ENCODE measurements at regions not wholly inside any gene's neighbourhood (a gene's known extent, or its start where the extent isn't known, plus 50 kb on each side); places are given as distances from the start of the nearest gene placed in this dataset.

GRCh38 chr2:83051538-83052170 lies 1407.4 kb downstream of the SUCLG1 start:
- H3K27ac ChIP-seq (ENCODE audit: control insufficient read depth, insufficient read depth) = no peak overlapping the region
- FAIRE-seq (no peak), ATAC-seq (no peak), DNase-seq (ENCODE audit: low read depth, low spot score) (no peak)
- 13% methylated on average over 6 of the region's 6 CpGs for WGBS (ENCODE audit: insufficient coverage, insufficient replicate concordance, low lambda C conversion rate, missing lambda C conversion rate)
- TF ChIP-seq ESRRA (IDR thresholded peaks at IDR 0.05; ENCODE audit: low read length) = no peak
- no peak for TF ChIP-seq NRF1 (conservative IDR thresholded peaks at IDR 0.05; ENCODE audit: low read depth, low read length)
- TF ChIP-seq SRF (IDR thresholded peaks at IDR 0.05; ENCODE audit: low read depth in 2 of 2, low read length in 2 of 2) = no peak
- no peak for TF ChIP-seq SPI1 (IDR thresholded peaks at IDR 0.05; ENCODE audit: borderline replicate concordance, insufficient read depth, low read depth, low read length)
- no peak overlapping the region for H3K9ac ChIP-seq (ENCODE audit: control insufficient read depth, insufficient read depth, low read length)
- H3K4me1 ChIP-seq (ENCODE audit: control insufficient read depth, insufficient read depth, low read length) = no peaks in the 10 kb centered on the region
- no peak overlapping the region for H2AFZ ChIP-seq (ENCODE audit: control insufficient read depth, low read depth, low read length)
- H3K36me3 ChIP-seq (ENCODE audit: control insufficient read depth in 2 of 2, insufficient read depth in 2 of 2, low read length in 1 of 2) = no peaks in the 10 kb centered on the region
- no peaks in the 10 kb centered on the region for H3K9me3 ChIP-seq (replicated peaks; ENCODE audit: control insufficient read depth, insufficient read depth, low read length)
- H3K4me2 ChIP-seq (ENCODE audit: control insufficient read depth, insufficient read depth) = no peak overlapping the region
- RAD21 ChIA-PET (ENCODE audit: unreplicated experiment) = no interaction called here
- CTCF ChIA-PET = no interaction called here
- intact Hi-C loops (cut with micrococcal nuclease; ENCODE audit: unreplicated experiment) = no loop called here
- no peak overlapping the region for H3K4me3 ChIP-seq
- in situ Hi-C loops (cut with MboI) = no loop called here
- no peaks in the 10 kb centered on the region for H4K20me1 ChIP-seq (ENCODE audit: control insufficient read depth, insufficient read depth)
- POLR2A ChIA-PET = no interaction called here
- H3K79me2 ChIP-seq (ENCODE audit: control insufficient read depth, insufficient read depth, low read length) = no peaks in the 10 kb centered on the region
- SMC1A ChIA-PET (ENCODE audit: uncharacterized antibody, unreplicated experiment) = no interaction called here
- H3K27me3 ChIP-seq (replicated peaks in 1 of 2; ENCODE audit: control insufficient read depth in 2 of 2, insufficient read depth in 2 of 2, low read length in 1 of 2) = no peaks in the 10 kb centered on the region
- BruUV-seq (replicated peaks) = no TSS peak

DNA sequence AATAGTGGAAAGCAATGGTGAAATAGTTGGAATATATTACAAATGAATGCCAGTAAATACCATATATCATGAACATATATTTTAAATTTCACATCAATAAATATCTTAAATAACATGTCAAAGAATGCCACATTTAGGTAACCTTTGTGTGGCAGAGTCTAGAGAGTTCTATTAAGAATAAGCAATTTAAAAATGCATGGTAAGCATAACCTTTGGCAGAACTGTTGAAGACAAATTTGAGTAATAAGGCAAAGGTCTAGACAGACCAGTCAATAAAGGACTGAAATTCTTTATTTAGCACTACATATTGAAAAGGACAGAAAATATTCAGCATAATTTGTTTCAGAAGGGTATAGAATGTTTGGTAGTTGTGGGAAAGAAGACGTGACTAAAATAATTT lies 1417.0 kb downstream of the SUCLG1 start:
- ChIA-PET POLR2A (no interaction called here), SMC1A (ENCODE audit: uncharacterized antibody, unreplicated experiment) (no interaction called here), RAD21 (ENCODE audit: unreplicated experiment) (no interaction called here), CTCF (no interaction called here)
- H3K27me3 ChIP-seq (replicated peaks in 1 of 2; ENCODE audit: control insufficient read depth in 2 of 2, insufficient read depth in 2 of 2, low read length in 1 of 2) = no peaks in the 10 kb centered on the region
- H2AFZ ChIP-seq (ENCODE audit: control insufficient read depth, low read depth, low read length) = no peak overlapping the region
- BruUV-seq (replicated peaks) = no TSS peak
- H3K9ac ChIP-seq (ENCODE audit: control insufficient read depth, insufficient read depth, low read length) = no peak overlapping the region
- no peaks in the 10 kb centered on the region for H3K9me3 ChIP-seq (replicated peaks; ENCODE audit: control insufficient read depth, insufficient read depth, low read length)
- H3K27ac ChIP-seq (ENCODE audit: control insufficient read depth, insufficient read depth) = no peak overlapping the region
- intact Hi-C loops (cut with micrococcal nuclease; ENCODE audit: unreplicated experiment) = no loop called here
- H3K4me3 ChIP-seq = no peak overlapping the region
- H4K20me1 ChIP-seq (ENCODE audit: control insufficient read depth, insufficient read depth) = no peaks in the 10 kb centered on the region
- H3K79me2 ChIP-seq (ENCODE audit: control insufficient read depth, insufficient read depth, low read length) = no peaks in the 10 kb centered on the region
- ATAC-seq (no peak), DNase-seq (ENCODE audit: low read depth, low spot score) (no peak), FAIRE-seq (no peak)
- WGBS (ENCODE audit: insufficient coverage, insufficient replicate concordance, low lambda C conversion rate, missing lambda C conversion rate) = 5% methylated on average over 1 of the region's 1 CpG
- H3K4me1 ChIP-seq (ENCODE audit: control insufficient read depth, insufficient read depth, low read length) = no peaks in the 10 kb centered on the region
- no peak overlapping the region for H3K4me2 ChIP-seq (ENCODE audit: control insufficient read depth, insufficient read depth)
- no peaks in the 10 kb centered on the region for H3K36me3 ChIP-seq (ENCODE audit: control insufficient read depth in 2 of 2, insufficient read depth in 2 of 2, low read length in 1 of 2)
- in situ Hi-C loops (cut with MboI) = no loop called here
- no peak for TF ChIP-seq IKZF1 (conservative IDR thresholded peaks at IDR 0.05)
- TF ChIP-seq STAT1 (conservative IDR thresholded peaks at IDR 0.05) = no peak
- no peak for TF ChIP-seq HDAC2 (IDR thresholded peaks at IDR 0.05)
- TF ChIP-seq IRF5 (IDR thresholded peaks at IDR 0.05; ENCODE audit: borderline replicate concordance) = no peak
- TF ChIP-seq BRCA1 (IDR thresholded peaks at IDR 0.05; ENCODE audit: low read depth, low read length) = no peak
- TF ChIP-seq TAF1 (IDR thresholded peaks at IDR 0.05; ENCODE audit: borderline replicate concordance, low read depth, low read length) = no peak
- TF ChIP-seq, protein P1, sequence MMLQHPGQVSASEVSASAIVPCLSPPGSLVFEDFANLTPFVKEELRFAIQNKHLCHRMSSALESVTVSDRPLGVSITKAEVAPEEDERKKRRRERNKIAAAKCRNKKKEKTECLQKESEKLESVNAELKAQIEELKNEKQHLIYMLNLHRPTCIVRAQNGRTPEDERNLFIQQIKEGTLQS (IDR thresholded peaks at IDR 0.05; ENCODE audit: borderline replicate concordance, extremely low read depth, low read depth, low read length) = no peak
- no peak for TF ChIP-seq BCL11A (IDR thresholded peaks at IDR 0.05; ENCODE audit: low read depth, low read length)
- TF ChIP-seq EZH2 (IDR thresholded peaks at IDR 0.05; ENCODE audit: borderline replicate concordance, control insufficient read depth, low read depth, low read length) = no peak
- TF ChIP-seq, protein P2, sequence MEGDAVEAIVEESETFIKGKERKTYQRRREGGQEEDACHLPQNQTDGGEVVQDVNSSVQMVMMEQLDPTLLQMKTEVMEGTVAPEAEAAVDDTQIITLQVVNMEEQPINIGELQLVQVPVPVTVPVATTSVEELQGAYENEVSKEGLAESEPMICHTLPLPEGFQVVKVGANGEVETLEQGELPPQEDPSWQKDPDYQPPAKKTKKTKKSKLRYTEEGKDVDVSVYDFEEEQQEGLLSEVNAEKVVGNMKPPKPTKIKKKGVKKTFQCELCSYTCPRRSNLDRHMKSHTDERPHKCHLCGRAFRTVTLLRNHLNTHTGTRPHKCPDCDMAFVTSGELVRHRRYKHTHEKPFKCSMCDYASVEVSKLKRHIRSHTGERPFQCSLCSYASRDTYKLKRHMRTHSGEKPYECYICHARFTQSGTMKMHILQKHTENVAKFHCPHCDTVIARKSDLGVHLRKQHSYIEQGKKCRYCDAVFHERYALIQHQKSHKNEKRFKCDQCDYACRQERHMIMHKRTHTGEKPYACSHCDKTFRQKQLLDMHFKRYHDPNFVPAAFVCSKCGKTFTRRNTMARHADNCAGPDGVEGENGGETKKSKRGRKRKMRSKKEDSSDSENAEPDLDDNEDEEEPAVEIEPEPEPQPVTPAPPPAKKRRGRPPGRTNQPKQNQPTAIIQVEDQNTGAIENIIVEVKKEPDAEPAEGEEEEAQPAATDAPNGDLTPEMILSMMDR (IDR thresholded peaks at IDR 0.05 in 2 of 3, conservative IDR thresholded peaks at IDR 0.05 in 1 of 3; ENCODE audit: control insufficient read depth in 2 of 3, extremely low read depth in 1 of 3, insufficient read depth in 1 of 3, low read depth in 3 of 3, low read length in 3 of 3) = no peak
- no peak for TF ChIP-seq ASH2L (IDR thresholded peaks at IDR 0.05; ENCODE audit: borderline replicate concordance, low read depth)
- TF ChIP-seq NR2C1 (IDR thresholded peaks at IDR 0.05) = no peak
